T47D (cell line): ENCODE measurements at regions not wholly inside any gene's neighbourhood (a gene's known extent, or its start where the extent isn't known, plus 50 kb on each side); places are given as distances from the start of the nearest gene placed in this dataset.
"Not testable (repeated sequence)": the region's sequence is repeated elsewhere in the genome, so short reads cannot be mapped to it uniquely, and the experiment has no call there.

Source experiments
- DNase-seq, 2 experiments: peaks; one replicate each; pipeline versions ENCODE4 v3.0.0 to v3.0.0-alpha.2; 2011 to 2012; ENCODE audit warnings: low read depth in 1 of 2, low spot score in 1 of 2
- JUND ChIP-seq: IDR thresholded peaks from 2 replicates; pipeline ENCODE4 v1.6.1; 2012; ENCODE audit warnings: low read depth
- in situ Hi-C: cut with HindIII; loops from 2 replicates; pipeline ENCODE4 v1.10.0; 2016; ENCODE audit warnings: low sequenced_read_pairs, low pct_unique_long_range_greater_than_20kb

DNA sequence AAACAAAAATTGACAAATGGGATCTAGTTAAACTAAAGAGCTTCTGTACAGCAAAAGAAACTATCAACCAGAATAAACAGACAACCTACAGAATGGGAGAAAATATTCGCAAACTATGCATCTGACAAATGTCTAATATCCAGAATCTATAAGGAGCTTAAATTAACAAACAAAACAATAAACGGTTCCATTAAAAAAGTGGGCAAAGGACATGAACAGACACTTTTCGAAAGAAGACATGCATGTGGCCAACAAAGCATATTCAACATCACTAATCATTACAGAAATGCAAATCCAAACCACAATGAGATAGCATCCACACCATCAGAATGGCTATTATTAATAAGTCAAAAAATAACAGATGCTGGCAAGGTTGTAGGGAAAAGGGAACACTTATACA lies 50.5 kb upstream of the MED13L start:
- in situ Hi-C loops, DNase-seq: not testable (repeated sequence)

GRCh38 chr12:116331876-116332275 lies 54.4 kb upstream of the MED13L start:
- no peak for DNase-seq
- no peak for TF ChIP-seq JUND
- in situ Hi-C loops, result no loop called here

DNA sequence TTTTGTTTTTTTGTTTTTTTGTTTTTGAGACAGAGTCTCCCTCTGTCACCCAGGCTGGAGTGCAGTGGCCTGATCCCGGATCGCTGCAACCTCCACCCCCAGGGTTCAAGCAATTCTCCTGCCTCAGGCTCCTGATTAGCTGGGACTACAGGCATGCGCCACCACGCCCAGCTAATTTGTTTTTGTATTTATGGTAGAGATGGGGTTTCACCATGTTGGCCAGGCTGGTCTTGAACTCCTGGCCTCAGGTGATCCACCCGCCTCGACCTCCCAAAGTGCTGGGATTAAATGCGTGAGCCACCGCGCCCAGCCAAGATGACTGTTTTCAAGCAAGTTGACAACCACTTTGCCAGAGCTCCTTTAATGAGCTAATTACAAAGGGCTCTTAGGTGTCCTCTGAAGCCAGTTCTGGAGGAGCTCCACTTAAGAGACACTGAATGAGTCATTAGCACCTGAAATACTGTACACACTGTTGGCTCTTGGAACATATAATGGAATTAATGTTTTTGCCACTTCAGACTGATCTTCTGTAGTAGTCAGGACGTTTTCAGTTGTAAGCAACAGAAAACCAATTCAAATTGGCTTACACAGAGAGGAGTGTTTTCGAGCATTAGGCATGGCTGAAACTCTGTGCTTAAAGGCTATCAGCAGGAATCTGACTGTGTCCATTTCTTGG lies 55.4 kb upstream of the MED13L start:
- in situ Hi-C loops, result no loop called here
- TF ChIP-seq JUND, result no peak

GRCh38 chr12:116333402-116333801 lies 55.9 kb upstream of the MED13L start:
- TF ChIP-seq JUND, result no peak
- in situ Hi-C loops, result no loop called here
- no peak for DNase-seq

More for the DNA sequence above, 55.4 kb upstream of the MED13L start:
- no peak for DNase-seq

DNA sequence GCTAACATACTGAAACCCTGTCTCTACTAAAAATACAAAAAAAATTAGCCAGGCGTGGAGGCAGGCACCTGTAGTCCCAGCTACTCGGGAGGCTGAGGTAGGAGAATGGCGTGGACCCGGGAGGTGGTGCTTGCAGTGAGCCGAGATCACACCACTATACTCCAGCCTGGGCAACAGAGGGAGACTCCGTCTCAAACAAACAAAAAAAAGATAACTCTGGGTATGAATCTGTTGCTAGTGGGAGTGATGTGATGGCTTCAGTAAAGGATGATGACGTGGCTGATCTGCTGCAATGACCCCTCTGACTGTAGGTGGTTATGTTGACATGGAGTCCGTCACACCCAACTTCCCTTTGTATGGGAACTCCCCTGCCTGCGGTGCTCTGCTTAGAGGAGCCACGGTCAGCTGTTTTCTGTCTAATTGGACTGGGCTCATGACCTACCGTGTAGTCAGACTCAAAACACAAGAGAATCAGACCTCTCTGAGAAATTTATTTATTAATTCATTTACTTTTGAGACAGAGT lies 59.1 kb upstream of the MED13L start:
- in situ Hi-C loops, result no loop called here
- DNase-seq, result no peak
- TF ChIP-seq JUND, result no peak

DNA sequence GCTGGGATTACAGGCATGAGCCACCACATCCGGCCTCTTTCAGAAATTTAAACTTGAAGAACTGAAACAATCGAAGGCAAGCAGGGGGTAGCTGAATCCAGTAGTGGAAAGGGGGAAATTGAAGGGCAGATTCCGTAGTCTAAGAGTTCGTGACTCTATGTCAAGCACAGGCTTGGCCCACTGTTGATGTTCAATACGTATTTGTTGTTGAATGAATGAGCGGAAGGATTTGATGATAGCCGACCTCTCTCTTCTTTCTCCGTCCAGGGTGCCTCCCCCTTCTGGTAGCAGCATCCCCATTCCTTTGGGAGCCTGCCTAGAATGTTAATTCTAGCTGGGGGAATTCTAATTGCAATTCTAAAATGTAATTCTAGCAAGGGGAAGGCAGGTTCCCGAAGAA lies 59.8 kb upstream of the MED13L start:
- no peak for DNase-seq
- no peak for TF ChIP-seq JUND
- in situ Hi-C loops, result no loop called here

DNA sequence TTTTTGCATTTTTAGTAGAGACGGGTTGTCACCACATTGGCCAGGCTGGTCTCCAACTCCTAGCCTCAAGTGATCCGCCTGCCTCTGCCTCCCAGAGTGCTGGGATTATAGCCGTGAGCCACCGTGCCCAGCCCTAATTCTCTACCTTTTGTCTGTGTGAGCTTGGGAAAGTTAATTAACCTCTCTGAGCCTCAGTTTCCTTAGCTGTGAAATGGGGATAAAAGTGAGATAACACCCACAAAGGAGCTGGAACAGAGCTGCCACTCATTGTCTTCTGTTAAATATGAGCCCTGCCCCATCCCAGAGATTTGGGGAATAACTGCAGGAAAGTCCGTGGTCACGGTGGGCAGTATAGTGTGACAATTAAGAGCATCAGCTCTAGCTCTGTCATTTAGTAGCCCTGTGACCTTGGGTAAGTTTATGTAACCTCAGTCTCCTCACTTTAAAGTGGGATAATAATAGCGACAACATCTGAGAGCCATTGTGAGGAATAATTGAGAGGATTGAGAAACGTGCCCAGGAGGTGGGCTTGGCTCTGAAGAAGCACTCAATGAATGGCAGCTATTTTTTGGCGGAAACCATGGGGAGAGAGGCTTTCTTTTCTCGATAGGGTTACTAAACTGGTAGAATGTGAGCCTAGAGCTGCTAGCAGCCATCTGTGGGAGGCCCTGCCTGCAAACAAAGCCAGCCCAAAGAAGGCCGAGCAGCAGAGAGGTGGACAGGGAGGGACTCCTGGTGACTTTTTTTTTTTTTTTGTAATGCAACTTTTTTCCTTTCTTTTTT lies 60.8 kb upstream of the MED13L start:
- TF ChIP-seq JUND, result no peak
- no peak for DNase-seq
- in situ Hi-C loops, result no loop called here

DNA sequence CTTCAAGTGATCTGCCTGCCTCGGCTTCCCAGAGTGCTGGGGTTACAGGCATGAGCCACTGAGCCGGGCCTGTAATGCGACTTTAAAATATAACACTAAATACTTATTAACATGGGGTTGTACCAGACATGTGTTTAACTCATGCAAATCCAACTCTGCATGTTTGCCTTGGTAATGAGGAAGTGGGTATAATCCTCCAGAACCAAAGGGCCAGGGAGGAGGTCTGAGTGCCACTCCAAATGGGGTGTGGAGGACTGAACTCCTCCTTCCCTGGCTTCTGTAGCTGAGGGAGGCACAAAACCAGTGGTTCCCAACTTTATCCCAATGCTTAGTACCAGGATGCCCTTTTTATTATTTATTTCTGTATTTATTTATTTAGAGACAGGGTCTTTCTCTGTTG lies 61.6 kb upstream of the MED13L start:
- no peak for TF ChIP-seq JUND
- in situ Hi-C loops, result no loop called here
- no peak for DNase-seq

DNA sequence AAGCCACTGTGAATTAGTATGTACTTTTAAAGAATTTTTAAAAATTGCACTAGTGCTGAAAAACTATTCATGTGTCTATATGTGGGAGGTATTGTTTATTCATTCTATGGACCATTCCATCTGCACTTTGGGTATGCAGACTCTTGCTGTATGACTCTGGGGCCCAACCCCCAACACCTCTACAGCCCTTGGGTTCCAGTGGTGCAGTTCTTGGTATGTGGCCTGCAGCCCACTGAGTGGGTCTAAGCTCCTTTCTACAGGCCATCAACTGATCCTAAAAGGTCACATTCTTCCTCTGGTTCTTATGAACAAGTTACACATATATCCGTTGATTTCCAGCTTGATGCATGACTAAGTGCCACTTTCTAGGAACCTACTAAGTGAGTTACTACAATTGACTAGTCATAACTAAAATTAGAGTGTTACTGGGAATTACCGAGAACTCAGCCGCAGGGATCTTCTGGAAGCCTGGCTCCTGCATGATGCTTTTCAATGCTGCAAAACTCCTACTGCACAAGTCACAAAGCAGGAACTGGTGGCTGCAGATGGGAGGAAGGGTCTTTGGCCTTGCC lies 62.4 kb upstream of the MED13L start:
- DNase-seq, result no peak
- no peak for TF ChIP-seq JUND
- in situ Hi-C loops, result no loop called here

- DNase-seq, result no peak
- TF ChIP-seq JUND, result no peak
- in situ Hi-C loops, result no loop called here
These were observed 65.9 kb upstream of the MED13L start for GRCh38 chr12:116343331-116343884.

DNA sequence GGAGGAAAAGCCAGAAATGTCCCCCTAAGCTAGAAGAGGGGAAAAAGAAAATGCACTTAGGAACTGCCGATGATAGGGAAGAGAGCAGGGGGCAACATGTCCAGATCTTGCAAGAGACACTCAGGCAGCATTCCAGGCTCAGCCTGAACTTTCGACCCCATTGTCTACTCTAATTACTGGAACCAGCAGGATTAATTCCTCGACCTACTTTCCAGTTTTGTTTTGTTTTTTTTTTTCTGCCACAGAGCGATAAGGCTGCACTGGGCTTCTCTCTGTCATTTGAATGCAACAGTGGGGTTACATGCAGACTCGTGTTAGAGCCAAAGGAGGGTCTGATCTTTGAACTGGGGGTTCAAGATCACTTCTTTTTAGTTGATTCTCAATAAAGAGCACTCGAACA lies 68.7 kb upstream of the MED13L start:
- DNase-seq, result no peak
- TF ChIP-seq JUND, result no peak
- in situ Hi-C loops, result no loop called here

DNA sequence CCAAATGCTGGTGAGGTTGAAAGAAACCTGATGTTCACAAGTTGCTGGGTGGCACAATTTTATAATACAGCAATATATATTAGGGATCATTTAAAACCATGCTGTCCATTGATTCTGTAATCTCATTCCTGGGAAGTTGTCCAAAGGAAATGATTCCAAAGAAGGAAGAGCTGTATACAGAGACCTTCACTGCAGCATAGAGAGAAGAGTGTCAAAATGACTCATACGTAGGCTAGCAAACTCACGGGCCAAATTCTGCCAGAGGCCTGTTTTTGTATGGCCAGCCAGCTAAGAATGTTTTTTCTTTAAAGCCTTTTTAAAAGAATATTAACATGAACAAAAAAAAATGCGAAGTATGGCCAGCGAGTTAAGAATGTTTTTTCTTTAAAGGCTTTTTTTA lies 69.2 kb upstream of the MED13L start:
- in situ Hi-C loops, result no loop called here
- DNase-seq, result no peak
- TF ChIP-seq JUND, result no peak

GRCh38 chr12:116347265-116347664 lies 69.8 kb upstream of the MED13L start:
- no peak for DNase-seq
- no peak for TF ChIP-seq JUND
- in situ Hi-C loops, result no loop called here
